GM23338 (cell line): ENCODE measurements at regions not wholly inside any gene's neighbourhood (a gene's known extent, or its start where the extent isn't known, plus 50 kb on each side); places are given as distances from the start of the nearest gene placed in this dataset.

ENCODE experiments used
- ATAC-seq: fragments of 200-7000 bp; cut with Tn5 transposase; 3 replicates; pipeline ENCODE4 v1.9.1; 2020
- DNase-seq: peaks from one replicate; pipeline ENCODE4 v3.0.0-alpha.2; 2015; ENCODE audit warnings: low spot score
- H2AFZ ChIP-seq: fragments of 200-600 bp; sonication (generic); 2 replicates; pipeline ENCODE4 v1.8.0; 2016; ENCODE audit warnings: antibody characterized with exemption, mild to moderate bottlenecking, moderate library complexity
- H3F3A ChIP-seq: fragments of 200-600 bp; sonication (generic); replicated peaks from 2 replicates; pipeline ENCODE4 v1.8.0; 2017; ENCODE audit warnings: antibody characterized with exemption, mixed run types, low read depth
- H3K27ac ChIP-seq: fragments of 200-600 bp; sonication (generic); 2 replicates; pipeline ENCODE4 v1.6.1; 2016; ENCODE audit warnings: low read depth
- H3K27me3 ChIP-seq: fragments of 200-600 bp; sonication (generic); 2 replicates; pipeline ENCODE4 v1.8.0; 2016; ENCODE audit warnings: mild to moderate bottlenecking, mixed run types, moderate library complexity; ENCODE audit not compliant: insufficient read depth
- H3K36me3 ChIP-seq: fragments of 200-600 bp; sonication (generic); 2 replicates; pipeline ENCODE4 v1.8.0; 2016; ENCODE audit warnings: mild to moderate bottlenecking; ENCODE audit not compliant: insufficient read depth
- H3K4me1 ChIP-seq: fragments of 200-600 bp; sonication (generic); 2 replicates; pipeline ENCODE4 v1.8.0; 2016; ENCODE audit warnings: mild to moderate bottlenecking, moderate library complexity; ENCODE audit not compliant: insufficient read depth
- H3K4me2 ChIP-seq: fragments of 200-600 bp; sonication (generic); 2 replicates; pipeline ENCODE4 v1.7.1; 2017; ENCODE audit warnings: mixed run types
- H3K4me3 ChIP-seq: fragments of 200-600 bp; sonication (generic); 2 replicates; pipeline ENCODE4 v1.6.1; 2016; ENCODE audit warnings: mixed run types
- H3K79me2 ChIP-seq: fragments of 200-600 bp; sonication (generic); replicated peaks from 2 replicates; pipeline ENCODE4 v1.8.0; 2017; ENCODE audit warnings: mild to moderate bottlenecking; ENCODE audit not compliant: insufficient read depth
- H3K9me2 ChIP-seq: fragments of 200-600 bp; sonication (generic); 2 replicates; pipeline ENCODE4 v1.8.0; 2017; ENCODE audit not compliant: insufficient read depth
- H4K20me1 ChIP-seq: fragments of 200-600 bp; sonication (generic); replicated peaks from 2 replicates; pipeline ENCODE4 v1.8.0; 2017; ENCODE audit warnings: mild to moderate bottlenecking; ENCODE audit not compliant: insufficient read depth
- H3K27ac Mint-ChIP-seq: 2 replicates; pipeline ENCODE4 v1.8.0; 2020; ENCODE audit warnings: inconsistent platforms, mild to moderate bottlenecking, moderate library complexity, mixed read lengths
- H3K27me3 Mint-ChIP-seq: 3 replicates; pipeline ENCODE4 v1.8.0; 2022; ENCODE audit warnings: low read depth, mild to moderate bottlenecking, moderate library complexity, mixed read lengths, inconsistent platforms; ENCODE audit not compliant: insufficient read depth, poor library complexity
- H3K36me3 Mint-ChIP-seq: 3 replicates; pipeline ENCODE4 v1.8.0; 2021; ENCODE audit warnings: low read depth, mild to moderate bottlenecking, inconsistent platforms, moderate library complexity, mixed read lengths
- H3K4me1 Mint-ChIP-seq: 3 replicates; pipeline ENCODE4 v1.8.0; 2020; ENCODE audit warnings: mild to moderate bottlenecking, inconsistent platforms, mixed read lengths
- H3K4me3 Mint-ChIP-seq: 3 replicates; pipeline ENCODE4 v1.8.0; 2021; ENCODE audit warnings: moderate library complexity, mild to moderate bottlenecking, inconsistent platforms, mixed read lengths
- H3K9me3 Mint-ChIP-seq: 3 replicates; pipeline ENCODE4 v1.8.0; 2020; ENCODE audit warnings: moderate library complexity, mild to moderate bottlenecking, inconsistent platforms, mixed read lengths
- CREB1 ChIP-seq: fragments of 250-450 bp; sonication (Bioruptor Pico); IDR thresholded peaks from 2 replicates; pipeline ENCODE4 v1.5.0; 2020; ENCODE audit warnings: low read depth, mild to moderate bottlenecking, moderate library complexity
- EZH2 ChIP-seq: fragments of 200-600 bp; sonication (generic); IDR thresholded peaks from one replicate; pipeline ENCODE4 v1.8.0; 2017; ENCODE audit warnings: antibody characterized with exemption, mild to moderate bottlenecking, low read depth; ENCODE audit not compliant: unreplicated experiment
- EZH2phosphoT487 ChIP-seq: fragments of 200-600 bp; sonication (generic); IDR thresholded peaks from one replicate; pipeline ENCODE4 v1.8.1; 2018; ENCODE audit warnings: antibody characterized with exemption; ENCODE audit not compliant: unreplicated experiment
- JUNB ChIP-seq: IDR thresholded peaks from one replicate; pipeline ENCODE4 v1.6.1; 2016; ENCODE audit warnings: antibody characterized with exemption; ENCODE audit not compliant: unreplicated experiment
- NANOG ChIP-seq: IDR thresholded peaks from 2 replicates; pipeline ENCODE4 v1.6.1; 2016; ENCODE audit warnings: antibody characterized with exemption, borderline replicate concordance
- POLR2AphosphoS5 ChIP-seq: IDR thresholded peaks from 2 replicates; pipeline ENCODE4 v1.6.1; 2016; ENCODE audit warnings: antibody characterized with exemption, low read depth
- REST ChIP-seq: IDR thresholded peaks from one replicate; pipeline ENCODE4 v1.6.1; 2018; ENCODE audit warnings: antibody characterized with exemption; ENCODE audit not compliant: unreplicated experiment
- STAT1 ChIP-seq: IDR thresholded peaks from one replicate; pipeline ENCODE4 v1.6.1; 2016; ENCODE audit warnings: antibody characterized with exemption; ENCODE audit not compliant: unreplicated experiment
- ZNF114 ChIP-seq: fragments of 250-450 bp; sonication (Bioruptor Pico); IDR thresholded peaks from 2 replicates; pipeline ENCODE4 v1.5.0; 2020; ENCODE audit warnings: mild to moderate bottlenecking, moderate library complexity
- ZNF331 ChIP-seq: fragments of 250-450 bp; sonication (Bioruptor Pico); IDR thresholded peaks from 2 replicates; pipeline ENCODE4 v1.5.0; 2020; ENCODE audit warnings: low read depth, mild to moderate bottlenecking, moderate library complexity
- TF ChIP-seq, protein P1 (sequence below): IDR thresholded peaks from 2 replicates; pipeline ENCODE4 v1.6.1; 2016; ENCODE audit warnings: antibody characterized with exemption
- TF ChIP-seq, protein P2 (sequence below), 2 experiments: fragments of 200-600 bp in 1 of 2; sonication (generic) in 1 of 2; conservative IDR thresholded peaks; 2 replicates each; pipeline versions ENCODE4 v1.5.1 to v1.6.1; 2016 to 2017; ENCODE audit warnings: antibody characterized with exemption in 2 of 2, low read depth in 2 of 2, mild to moderate bottlenecking in 2 of 2, moderate library complexity in 1 of 2
- TF ChIP-seq, protein P3 (sequence below): fragments of 250-450 bp; sonication (Bioruptor Pico); IDR thresholded peaks from 2 replicates; pipeline ENCODE4 v1.5.0; 2020; ENCODE audit warnings: mild to moderate bottlenecking, moderate library complexity

- TF ChIP-seq JUNB, result no peak
- TF ChIP-seq, protein P1, sequence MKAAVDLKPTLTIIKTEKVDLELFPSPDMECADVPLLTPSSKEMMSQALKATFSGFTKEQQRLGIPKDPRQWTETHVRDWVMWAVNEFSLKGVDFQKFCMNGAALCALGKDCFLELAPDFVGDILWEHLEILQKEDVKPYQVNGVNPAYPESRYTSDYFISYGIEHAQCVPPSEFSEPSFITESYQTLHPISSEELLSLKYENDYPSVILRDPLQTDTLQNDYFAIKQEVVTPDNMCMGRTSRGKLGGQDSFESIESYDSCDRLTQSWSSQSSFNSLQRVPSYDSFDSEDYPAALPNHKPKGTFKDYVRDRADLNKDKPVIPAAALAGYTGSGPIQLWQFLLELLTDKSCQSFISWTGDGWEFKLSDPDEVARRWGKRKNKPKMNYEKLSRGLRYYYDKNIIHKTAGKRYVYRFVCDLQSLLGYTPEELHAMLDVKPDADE, result no peak
Measured at GRCh38 chr1:166272155-166272554, 105.4 kb upstream of the FAM78B start (continued).

DNA sequence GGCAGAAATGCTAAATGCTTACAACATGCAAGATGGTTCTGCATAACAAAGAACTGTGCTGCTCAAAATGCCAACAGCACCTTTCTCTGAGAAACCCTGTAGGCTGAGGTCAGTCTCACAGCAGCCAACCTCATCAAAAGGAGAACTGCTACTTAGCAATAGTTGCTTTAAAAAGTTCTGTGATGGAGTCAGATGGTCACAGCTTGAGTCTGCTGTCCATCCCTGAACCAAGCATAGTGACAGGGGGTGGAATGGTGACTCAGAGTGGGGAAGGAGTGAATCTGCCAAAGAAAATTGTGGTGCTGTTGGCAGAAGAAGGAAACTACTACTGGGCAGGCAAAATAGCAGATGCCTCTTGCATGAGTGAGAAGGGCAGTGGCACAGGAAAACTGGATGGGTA is 106.0 kb upstream of the FAM78B start:
- H3K4me1 ChIP-seq, result peaks cover 6% of the 10 kb centered on the region; the same call in 1 of the 2 replicates
- no peaks in the 10 kb centered on the region for H3K9me2 ChIP-seq
- H3K4me2 ChIP-seq, result no peak overlapping the region
- Mint-ChIP-seq H3K27ac (no peak overlapping the region), H3K4me3 (no peak overlapping the region), H3K9me3 (peaks cover 16% of the 10 kb centered on the region; the same call in 2 of the 3 replicates), H3K36me3 (no peaks in the 10 kb centered on the region; the same call in 1 of the 3 replicates), H3K27me3 (no peaks in the 10 kb centered on the region), H3K4me1 (peaks cover 12% of the 10 kb centered on the region)
- no peaks in the 10 kb centered on the region for H3K27me3 ChIP-seq
- H2AFZ ChIP-seq, result no peak overlapping the region
- no peak overlapping the region for H3K4me3 ChIP-seq
- H3K27ac ChIP-seq, result no peak overlapping the region
- ATAC-seq (peak; percentile 59), DNase-seq (peak; percentile 13)
- no peaks in the 10 kb centered on the region for H3K36me3 ChIP-seq
- no peaks in the 10 kb centered on the region for H3F3A ChIP-seq
- H4K20me1 ChIP-seq, result no peaks in the 10 kb centered on the region
- no peaks in the 10 kb centered on the region for H3K79me2 ChIP-seq
- TF ChIP-seq, protein P2, sequence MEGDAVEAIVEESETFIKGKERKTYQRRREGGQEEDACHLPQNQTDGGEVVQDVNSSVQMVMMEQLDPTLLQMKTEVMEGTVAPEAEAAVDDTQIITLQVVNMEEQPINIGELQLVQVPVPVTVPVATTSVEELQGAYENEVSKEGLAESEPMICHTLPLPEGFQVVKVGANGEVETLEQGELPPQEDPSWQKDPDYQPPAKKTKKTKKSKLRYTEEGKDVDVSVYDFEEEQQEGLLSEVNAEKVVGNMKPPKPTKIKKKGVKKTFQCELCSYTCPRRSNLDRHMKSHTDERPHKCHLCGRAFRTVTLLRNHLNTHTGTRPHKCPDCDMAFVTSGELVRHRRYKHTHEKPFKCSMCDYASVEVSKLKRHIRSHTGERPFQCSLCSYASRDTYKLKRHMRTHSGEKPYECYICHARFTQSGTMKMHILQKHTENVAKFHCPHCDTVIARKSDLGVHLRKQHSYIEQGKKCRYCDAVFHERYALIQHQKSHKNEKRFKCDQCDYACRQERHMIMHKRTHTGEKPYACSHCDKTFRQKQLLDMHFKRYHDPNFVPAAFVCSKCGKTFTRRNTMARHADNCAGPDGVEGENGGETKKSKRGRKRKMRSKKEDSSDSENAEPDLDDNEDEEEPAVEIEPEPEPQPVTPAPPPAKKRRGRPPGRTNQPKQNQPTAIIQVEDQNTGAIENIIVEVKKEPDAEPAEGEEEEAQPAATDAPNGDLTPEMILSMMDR (conservative IDR thresholded peaks at IDR 0.05; ENCODE audit: low read depth in 2 of 2), result no peak
- TF ChIP-seq NANOG (no peak), CREB1 (no peak), ZNF331 (CRISPR knock-in tag) (no peak), ZNF114 (CRISPR knock-in tag) (no peak), REST (no peak), JUNB (no peak), EZH2phosphoT487 (no peak), EZH2 (no peak), POLR2AphosphoS5 (no peak), STAT1 (no peak)
- TF ChIP-seq, protein P3, sequence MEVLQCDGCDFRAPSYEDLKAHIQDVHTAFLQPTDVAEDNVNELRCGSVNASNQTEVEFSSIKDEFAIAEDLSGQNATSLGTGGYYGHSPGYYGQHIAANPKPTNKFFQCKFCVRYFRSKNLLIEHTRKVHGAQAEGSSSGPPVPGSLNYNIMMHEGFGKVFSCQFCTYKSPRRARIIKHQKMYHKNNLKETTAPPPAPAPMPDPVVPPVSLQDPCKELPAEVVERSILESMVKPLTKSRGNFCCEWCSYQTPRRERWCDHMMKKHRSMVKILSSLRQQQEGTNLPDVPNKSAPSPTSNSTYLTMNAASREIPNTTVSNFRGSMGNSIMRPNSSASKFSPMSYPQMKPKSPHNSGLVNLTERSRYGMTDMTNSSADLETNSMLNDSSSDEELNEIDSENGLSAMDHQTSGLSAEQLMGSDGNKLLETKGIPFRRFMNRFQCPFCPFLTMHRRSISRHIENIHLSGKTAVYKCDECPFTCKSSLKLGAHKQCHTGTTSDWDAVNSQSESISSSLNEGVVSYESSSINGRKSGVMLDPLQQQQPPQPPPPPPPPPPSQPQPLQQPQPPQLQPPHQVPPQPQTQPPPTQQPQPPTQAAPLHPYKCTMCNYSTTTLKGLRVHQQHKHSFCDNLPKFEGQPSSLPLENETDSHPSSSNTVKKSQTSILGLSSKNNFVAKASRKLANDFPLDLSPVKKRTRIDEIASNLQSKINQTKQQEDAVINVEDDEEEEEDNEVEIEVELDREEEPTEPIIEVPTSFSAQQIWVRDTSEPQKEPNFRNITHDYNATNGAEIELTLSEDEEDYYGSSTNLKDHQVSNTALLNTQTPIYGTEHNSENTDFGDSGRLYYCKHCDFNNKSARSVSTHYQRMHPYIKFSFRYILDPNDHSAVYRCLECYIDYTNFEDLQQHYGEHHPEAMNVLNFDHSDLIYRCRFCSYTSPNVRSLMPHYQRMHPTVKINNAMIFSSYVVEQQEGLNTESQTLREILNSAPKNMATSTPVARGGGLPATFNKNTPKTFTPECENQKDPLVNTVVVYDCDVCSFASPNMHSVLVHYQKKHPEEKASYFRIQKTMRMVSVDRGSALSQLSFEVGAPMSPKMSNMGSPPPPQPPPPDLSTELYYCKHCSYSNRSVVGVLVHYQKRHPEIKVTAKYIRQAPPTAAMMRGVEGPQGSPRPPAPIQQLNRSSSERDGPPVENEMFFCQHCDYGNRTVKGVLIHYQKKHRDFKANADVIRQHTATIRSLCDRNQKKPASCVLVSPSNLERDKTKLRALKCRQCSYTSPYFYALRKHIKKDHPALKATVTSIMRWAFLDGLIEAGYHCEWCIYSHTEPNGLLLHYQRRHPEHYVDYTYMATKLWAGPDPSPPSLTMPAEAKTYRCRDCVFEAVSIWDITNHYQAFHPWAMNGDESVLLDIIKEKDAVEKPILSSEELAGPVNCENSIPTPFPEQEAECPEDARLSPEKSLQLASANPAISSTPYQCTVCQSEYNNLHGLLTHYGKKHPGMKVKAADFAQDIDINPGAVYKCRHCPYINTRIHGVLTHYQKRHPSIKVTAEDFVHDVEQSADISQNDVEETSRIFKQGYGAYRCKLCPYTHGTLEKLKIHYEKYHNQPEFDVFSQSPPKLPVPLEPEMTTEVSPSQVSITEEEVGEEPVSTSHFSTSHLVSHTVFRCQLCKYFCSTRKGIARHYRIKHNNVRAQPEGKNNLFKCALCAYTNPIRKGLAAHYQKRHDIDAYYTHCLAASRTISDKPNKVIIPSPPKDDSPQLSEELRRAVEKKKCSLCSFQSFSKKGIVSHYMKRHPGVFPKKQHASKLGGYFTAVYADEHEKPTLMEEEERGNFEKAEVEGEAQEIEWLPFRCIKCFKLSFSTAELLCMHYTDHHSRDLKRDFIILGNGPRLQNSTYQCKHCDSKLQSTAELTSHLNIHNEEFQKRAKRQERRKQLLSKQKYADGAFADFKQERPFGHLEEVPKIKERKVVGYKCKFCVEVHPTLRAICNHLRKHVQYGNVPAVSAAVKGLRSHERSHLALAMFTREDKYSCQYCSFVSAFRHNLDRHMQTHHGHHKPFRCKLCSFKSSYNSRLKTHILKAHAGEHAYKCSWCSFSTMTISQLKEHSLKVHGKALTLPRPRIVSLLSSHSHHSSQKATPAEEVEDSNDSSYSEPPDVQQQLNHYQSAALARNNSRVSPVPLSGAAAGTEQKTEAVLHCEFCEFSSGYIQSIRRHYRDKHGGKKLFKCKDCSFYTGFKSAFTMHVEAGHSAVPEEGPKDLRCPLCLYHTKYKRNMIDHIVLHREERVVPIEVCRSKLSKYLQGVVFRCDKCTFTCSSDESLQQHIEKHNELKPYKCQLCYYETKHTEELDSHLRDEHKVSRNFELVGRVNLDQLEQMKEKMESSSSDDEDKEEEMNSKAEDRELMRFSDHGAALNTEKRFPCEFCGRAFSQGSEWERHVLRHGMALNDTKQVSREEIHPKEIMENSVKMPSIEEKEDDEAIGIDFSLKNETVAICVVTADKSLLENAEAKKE (CRISPR knock-in tag), result no peak
